NCI-H1417 (cell line): ENCODE measurements at regions not wholly inside any gene's neighbourhood (a gene's known extent, or its start where the extent isn't known, plus 50 kb on each side); places are given as distances from the start of the nearest gene placed in this dataset.

Source experiments
- DNase-seq, 3 experiments: peaks; one replicate each; lab custom pipeline; 2025; lab: John Stamatoyannopoulos, UW

DNA sequence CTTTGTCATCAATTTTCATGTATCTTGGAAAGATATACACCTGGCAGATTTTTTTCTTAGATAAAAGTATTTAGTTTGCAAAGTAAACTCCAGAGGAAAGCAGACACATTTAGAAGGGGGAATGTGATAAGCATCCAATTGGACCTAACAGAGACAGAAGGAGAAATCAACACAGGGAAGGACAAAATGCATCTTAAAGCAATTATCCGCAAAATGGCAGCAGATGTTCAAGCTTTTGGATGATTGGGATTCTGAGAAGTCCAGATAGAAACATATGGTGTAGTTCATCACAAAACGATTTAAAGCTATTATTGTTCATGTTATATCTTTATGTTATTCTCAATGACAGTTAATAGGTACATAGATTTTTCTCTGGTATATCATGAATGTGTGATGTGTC is 1153.1 kb upstream of the B3GALT2 start:
- no peak for DNase-seq

DNA sequence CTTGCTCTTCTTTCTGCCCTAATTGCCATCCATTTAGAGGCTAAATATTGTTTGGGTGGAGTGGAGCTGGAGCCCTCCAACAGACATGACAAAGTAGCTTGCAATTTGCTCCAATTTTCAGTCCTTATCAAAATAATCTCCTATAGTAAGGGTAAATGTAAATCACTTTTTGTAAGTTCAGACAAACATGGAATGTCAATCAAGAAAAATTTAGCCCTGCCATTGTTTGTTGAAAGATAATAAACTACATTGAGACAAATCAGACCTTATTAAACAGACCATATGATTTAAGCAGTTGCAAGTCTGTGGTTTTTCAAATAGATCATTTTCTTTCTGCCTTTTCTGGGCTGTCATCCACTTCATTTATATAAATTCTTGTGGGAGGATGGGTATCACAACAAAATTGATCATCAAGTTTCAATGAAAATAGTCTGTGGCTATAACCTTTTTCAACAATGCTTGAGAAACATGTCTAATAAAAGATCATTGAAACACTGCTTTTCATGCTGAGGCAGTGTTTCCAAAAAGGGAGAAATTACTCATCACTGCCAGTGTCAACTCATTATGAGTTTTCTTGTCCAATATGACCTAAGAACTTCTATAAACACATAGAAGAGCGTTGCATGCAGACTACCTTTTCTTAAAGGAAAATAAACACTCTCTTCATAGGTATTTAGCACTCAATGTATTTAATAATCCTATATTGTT is 1152.0 kb upstream of the B3GALT2 start:
- DNase-seq: peak in 1 of 3 experiments; percentile 38

GRCh38 chr1:194333240-194333639 is 1146.8 kb upstream of the B3GALT2 start:
- no peak for DNase-seq

GRCh38 chr1:194331758-194332157 is 1145.3 kb upstream of the B3GALT2 start:
- DNase-seq: no peak

DNA sequence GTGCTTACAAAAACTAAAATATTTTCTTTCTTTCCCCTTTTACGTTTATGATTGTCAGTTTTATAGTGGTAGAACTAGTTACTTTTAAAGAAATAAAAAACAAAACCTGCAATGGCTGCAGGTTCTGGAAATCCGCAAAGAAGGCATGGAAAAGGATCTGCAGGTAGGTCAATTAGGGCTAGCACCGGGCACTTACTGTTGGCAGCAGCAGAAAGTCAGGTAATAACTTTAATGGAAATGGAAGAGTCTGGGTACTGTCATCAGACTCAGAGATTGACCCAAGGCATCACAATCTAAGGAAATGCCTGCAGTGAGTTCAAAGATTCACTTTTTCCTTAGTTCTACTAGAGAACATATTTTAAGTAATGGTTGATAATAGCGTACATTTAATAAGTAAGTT is 1136.3 kb upstream of the B3GALT2 start:
- DNase-seq: no peak

DNA sequence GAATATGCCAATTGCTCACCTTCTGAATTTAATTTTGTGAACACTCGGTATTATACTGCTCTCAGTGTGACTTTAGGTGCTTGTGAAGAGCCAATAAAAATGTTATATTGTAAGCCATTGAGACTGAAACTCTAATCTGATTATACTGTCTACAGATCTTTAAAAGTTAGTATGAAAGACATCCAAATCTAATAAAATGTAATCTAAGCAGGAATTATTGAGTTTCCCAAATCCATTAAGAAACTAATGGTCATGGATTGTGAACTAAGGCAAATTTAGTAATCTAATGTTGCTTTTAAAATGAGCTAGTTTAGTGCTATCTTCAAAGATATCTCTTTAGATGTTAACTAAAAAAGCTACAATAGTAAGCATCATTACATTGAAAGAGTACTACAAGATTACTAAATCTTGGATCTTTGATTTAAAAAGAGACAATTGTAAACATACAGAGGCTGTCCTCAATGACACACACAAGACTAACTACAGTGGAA is 1132.4 kb upstream of the B3GALT2 start:
- no peak for DNase-seq

- DNase-seq: no peak
Measured at GRCh38 chr1:194309697-194310096, 1123.3 kb upstream of the B3GALT2 start.

DNA sequence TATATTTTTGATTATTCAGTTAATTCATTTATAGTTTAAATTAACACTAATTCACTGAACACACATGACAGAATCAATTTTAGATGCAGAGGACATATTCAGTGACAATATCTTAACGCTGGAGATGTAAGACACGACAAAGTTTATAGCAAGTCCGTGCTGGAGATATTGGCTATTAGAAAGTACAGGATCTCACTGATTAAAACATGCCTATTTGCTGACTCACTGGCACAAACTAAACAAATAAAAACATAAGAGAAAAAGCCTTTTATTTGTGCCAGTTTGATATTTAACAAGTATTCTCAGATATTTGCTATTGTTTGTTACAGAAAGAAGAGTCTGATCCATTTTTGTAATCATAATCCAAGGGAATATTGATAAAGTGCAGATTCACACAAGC is 1122.9 kb upstream of the B3GALT2 start:
- no peak for DNase-seq

- DNase-seq: no peak
Measured at GRCh38 chr1:194300776-194301175, 1114.4 kb upstream of the B3GALT2 start.

- no peak for DNase-seq
Measured at GRCh38 chr1:194300340-194300739, 1113.9 kb upstream of the B3GALT2 start.

- DNase-seq: no peak
Measured at GRCh38 chr1:194298007-194298598, 1111.7 kb upstream of the B3GALT2 start.

- no peak for DNase-seq
Measured at GRCh38 chr1:194297094-194297493, 1110.7 kb upstream of the B3GALT2 start.

- no peak for DNase-seq
Measured at GRCh38 chr1:194296201-194296600, 1109.8 kb upstream of the B3GALT2 start.

DNA sequence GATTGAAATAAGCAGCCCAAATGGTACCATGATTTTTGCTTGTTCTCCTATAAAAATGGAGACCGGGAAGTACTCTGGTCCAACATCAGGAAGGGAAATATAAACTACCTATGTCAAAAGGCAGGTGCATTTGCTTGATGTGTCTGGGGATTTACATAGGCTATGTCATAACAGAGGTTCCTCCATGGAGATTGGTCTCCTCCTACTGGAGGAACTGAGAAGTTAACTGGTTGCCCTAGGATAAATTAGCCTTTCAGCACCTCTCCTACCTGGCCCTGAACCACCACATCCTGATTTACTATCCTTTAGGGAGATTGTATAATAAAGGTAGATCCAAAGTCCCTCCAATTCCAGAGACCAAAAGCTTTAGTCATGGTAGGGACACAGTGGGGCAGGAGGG is 1109.3 kb upstream of the B3GALT2 start:
- DNase-seq: peak in 2 of 3 experiments; percentile 25 to 76

- no peak for DNase-seq
Measured at GRCh38 chr1:194293851-194294405, 1107.5 kb upstream of the B3GALT2 start.

DNA sequence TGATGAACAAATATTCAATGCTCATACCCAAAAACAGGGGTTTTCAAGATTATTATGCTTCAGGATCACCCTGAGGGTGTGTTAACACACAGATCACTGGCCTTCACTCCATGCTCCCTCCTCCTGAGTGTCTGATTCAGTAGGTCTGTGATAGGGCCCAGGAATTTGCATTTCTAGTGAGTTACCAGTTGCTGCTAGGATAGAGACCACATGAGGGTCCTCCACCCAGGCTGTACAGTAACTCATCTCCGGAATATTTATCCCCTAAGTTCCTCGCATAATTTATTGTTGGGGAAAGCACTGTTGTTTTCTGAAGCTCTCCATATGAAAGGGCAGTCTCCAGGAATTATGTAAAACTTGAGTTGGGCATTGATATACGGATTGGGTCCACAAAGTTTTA is 1106.6 kb upstream of the B3GALT2 start:
- no peak for DNase-seq

- no peak for DNase-seq
Measured at GRCh38 chr1:194289569-194290266, 1103.3 kb upstream of the B3GALT2 start.

DNA sequence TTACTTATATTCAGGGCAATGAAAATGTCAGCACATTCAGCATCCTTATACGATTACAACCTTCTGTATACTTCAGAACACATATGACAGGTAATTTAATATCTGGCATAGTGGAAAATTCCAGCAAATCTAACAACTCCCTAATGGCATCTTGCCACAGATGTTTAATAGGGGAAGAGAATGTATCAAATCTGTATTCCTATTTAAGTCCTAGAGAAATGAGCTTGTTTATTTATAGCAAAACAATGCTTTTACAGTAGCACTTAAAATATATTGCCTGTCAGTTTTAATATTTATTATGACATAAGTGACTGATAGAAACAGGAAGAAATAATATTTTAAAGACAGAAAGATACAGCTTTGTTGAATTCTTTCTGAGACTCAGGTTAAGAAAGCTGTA is 1101.8 kb upstream of the B3GALT2 start:
- no peak for DNase-seq

- DNase-seq: no peak
Measured at GRCh38 chr1:194281376-194281775, 1095.0 kb upstream of the B3GALT2 start.

GRCh38 chr1:194280463-194280862 is 1094.0 kb upstream of the B3GALT2 start:
- no peak for DNase-seq

DNA sequence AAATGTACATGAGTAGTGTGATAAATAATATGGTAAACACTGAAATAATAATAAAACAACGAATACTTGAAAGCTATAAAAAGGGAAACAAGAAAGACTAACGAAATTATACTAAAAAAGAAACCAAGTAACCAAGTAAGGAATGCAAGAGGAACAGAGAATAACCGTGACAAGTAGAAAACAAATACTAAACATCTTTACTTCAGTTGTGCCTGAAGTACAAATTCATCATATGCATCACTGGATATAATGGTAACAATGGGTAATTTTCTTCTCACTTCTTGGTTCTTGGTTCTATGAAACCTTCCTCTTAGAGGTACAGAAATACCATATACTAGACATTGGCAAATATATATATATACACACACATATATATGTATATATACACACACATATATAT is 1093.6 kb upstream of the B3GALT2 start:
- DNase-seq: no peak

DNA sequence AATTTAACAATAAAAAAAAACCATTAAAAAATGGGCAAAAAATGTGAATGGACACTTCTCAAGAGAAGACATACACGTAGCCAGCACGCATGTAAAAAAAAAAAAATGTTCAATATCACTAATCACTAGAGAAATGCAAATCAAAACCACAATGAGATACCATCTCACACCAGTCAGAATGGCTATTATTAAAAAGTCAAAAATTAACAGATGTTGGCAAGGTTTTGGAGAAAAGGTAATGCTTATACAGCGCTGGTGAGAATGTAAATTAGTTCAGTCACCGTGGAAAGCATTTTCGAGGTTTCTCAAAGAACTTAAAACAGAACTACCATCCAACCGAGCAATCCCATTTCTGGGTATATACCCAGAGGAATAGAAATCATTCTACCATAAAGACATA is 1091.5 kb upstream of the B3GALT2 start:
- no peak for DNase-seq

DNA sequence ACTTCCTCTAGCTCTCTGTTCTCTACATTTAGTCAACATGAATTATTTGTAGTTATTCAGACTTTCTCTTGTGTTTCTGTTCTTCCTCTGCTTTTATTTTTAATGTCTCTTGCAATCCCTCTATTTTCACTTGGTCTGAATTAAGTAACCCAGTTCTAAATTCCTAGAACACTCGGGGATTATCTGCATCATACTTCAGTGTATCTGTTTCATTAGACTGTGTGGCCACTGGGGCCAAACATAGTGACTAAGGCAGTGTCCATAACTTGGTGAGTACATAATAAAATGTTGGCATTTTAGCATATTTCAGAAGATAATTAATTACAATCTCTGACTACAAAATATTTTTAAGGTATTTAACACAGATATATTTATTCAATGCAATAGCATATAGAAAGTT is 1087.2 kb upstream of the B3GALT2 start:
- no peak for DNase-seq
